RWPE2 (cell line): ENCODE measurements at regions not wholly inside any gene's neighbourhood (a gene's known extent, or its start where the extent isn't known, plus 50 kb on each side); places are given as distances from the start of the nearest gene placed in this dataset.

Experiments used
- ATAC-seq: fragments of 200-7000 bp; cut with Tn5 transposase; 3 replicates; pipeline ENCODE4 v1.9.1; 2021; ENCODE audit warnings: low read depth
- DNase-seq: peaks from one replicate; pipeline ENCODE4 v3.0.0-alpha.2; 2020; ENCODE audit warnings: low spot score
- H3K27ac ChIP-seq: fragments of 450-650 bp; 2 replicates; pipeline ENCODE4 v1.5.1; 2017; ENCODE audit warnings: mild to moderate bottlenecking; ENCODE audit not compliant: poor library complexity, severe bottlenecking
- H3K27me3 ChIP-seq: fragments of 250-450 bp; sonication (Bioruptor Pico); 2 replicates; pipeline ENCODE4 v1.5.1; 2021; ENCODE audit warnings: mild to moderate bottlenecking, moderate library complexity; ENCODE audit not compliant: insufficient read depth, poor library complexity, severe bottlenecking
- H3K36me3 ChIP-seq: fragments of 250-450 bp; sonication (Bioruptor Pico); 2 replicates; pipeline ENCODE4 v1.5.1; 2020; ENCODE audit warnings: low read depth, mild to moderate bottlenecking, moderate library complexity
- H3K4me1 ChIP-seq: fragments of 250-450 bp; sonication (Bioruptor Pico); 2 replicates; pipeline ENCODE4 v1.5.1; 2021; ENCODE audit warnings: mild to moderate bottlenecking, moderate library complexity; ENCODE audit not compliant: insufficient read depth, poor library complexity, severe bottlenecking
- H3K4me3 ChIP-seq: fragments of 250-450 bp; sonication (Bioruptor Pico); 2 replicates; pipeline ENCODE4 v1.5.1; 2021; ENCODE audit warnings: mild to moderate bottlenecking, moderate library complexity; ENCODE audit not compliant: severe bottlenecking
- H3K9me3 ChIP-seq: fragments of 250-450 bp; sonication (Bioruptor Pico); 2 replicates; pipeline ENCODE4 v1.5.1; 2021; ENCODE audit warnings: mild to moderate bottlenecking, moderate library complexity; ENCODE audit not compliant: severe bottlenecking
- CTCF ChIP-seq: fragments of 450-650 bp; IDR thresholded peaks from one replicate; pipeline ENCODE4 v1.5.1; 2017; ENCODE audit warnings: mild to moderate bottlenecking, moderate library complexity; ENCODE audit not compliant: poor library complexity, severe bottlenecking

DNA sequence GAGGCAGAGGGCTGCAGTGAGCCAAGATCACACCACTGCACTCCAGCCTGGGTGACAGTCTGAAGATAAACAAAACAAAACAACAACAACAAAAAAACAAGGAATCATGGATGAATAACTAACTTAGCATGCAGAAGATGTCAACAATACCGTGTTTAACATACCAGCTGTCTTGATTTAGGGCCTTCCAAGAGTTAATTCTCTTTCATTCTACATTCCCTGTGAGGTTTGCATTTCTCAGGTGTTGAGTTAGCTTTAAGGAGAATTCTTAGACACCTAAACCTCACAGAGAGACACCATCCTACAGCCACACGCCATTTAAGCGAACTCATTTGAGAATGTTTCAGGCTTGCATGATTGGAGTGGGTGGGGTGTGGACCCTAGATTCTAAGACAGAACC lies 363.1 kb upstream of the RUNX1 start:
- H3K36me3 ChIP-seq: no peaks in the 10 kb centered on the region
- H3K9me3 ChIP-seq: no peaks in the 10 kb centered on the region
- no peak overlapping the region for H3K27ac ChIP-seq
- no peaks in the 10 kb centered on the region for H3K4me1 ChIP-seq
- no peak overlapping the region for H3K4me3 ChIP-seq
- H3K27me3 ChIP-seq: no peaks in the 10 kb centered on the region
- DNase-seq: no peak
- ATAC-seq: no peak
- TF ChIP-seq CTCF: no peak

DNA sequence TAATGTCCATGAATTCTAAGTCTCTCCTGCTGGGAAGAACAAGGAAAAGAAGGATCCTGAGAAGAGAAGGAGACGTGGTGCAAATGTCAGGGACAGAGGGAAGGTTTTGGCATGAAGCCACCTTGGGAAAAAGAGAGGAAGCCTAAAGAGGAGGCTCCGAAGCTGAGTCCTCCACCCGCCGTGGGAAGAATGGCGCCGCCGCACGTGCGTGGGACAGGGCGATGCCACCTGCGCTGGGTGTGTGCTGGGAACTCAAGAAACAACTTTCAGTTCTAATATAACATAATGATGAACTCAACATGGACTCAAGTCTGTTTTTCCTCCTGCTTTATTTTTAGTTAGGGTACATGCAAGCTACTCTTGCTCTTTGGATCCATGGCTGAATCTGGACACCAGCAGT lies 362.3 kb upstream of the RUNX1 start:
- Histone ChIP-seq H3K4me1 (no peaks in the 10 kb centered on the region), H3K9me3 (no peaks in the 10 kb centered on the region), H3K4me3 (no peak overlapping the region), H3K27ac (no peak overlapping the region), H3K27me3 (no peaks in the 10 kb centered on the region), H3K36me3 (no peaks in the 10 kb centered on the region)
- TF ChIP-seq CTCF: no peak
- DNase-seq (no peak), ATAC-seq (no peak)

- DNase-seq (no peak), ATAC-seq (no peak)
- Histone ChIP-seq H3K4me1 (no peaks in the 10 kb centered on the region), H3K4me3 (no peak overlapping the region), H3K27me3 (no peaks in the 10 kb centered on the region), H3K9me3 (no peaks in the 10 kb centered on the region), H3K27ac (no peak overlapping the region), H3K36me3 (no peaks in the 10 kb centered on the region)
- no peak for TF ChIP-seq CTCF
Observed at GRCh38 chr21:35410656-35411055, 361.6 kb upstream of the RUNX1 start.

- TF ChIP-seq CTCF: no peak
- Histone ChIP-seq H3K36me3 (no peaks in the 10 kb centered on the region), H3K27me3 (no peaks in the 10 kb centered on the region), H3K27ac (no peak overlapping the region), H3K4me1 (no peaks in the 10 kb centered on the region), H3K9me3 (no peaks in the 10 kb centered on the region), H3K4me3 (no peak overlapping the region)
- ATAC-seq (no peak), DNase-seq (no peak)
Observed at GRCh38 chr21:35410123-35410522, 361.0 kb upstream of the RUNX1 start.

DNA sequence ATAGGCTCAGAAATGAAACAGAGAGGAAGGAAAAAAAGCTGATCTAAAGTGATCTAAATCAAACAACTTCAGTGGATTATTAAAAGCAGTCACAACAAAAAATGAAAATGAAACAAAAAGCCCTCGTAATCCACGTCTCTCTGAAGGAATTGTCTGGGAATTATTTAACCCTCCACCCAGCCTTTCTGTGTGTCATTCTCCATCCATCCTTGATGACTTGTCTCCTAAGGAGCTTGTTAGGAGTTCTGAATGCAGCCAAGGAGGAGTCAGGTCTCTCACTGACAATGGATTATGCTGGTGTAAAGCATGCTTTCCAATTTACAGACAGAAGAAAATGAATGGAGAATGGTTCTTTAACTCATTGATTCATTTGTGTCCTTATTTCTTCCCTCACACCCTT lies 359.3 kb upstream of the RUNX1 start:
- TF ChIP-seq CTCF: no peak
- Histone ChIP-seq H3K9me3 (no peaks in the 10 kb centered on the region), H3K4me1 (no peaks in the 10 kb centered on the region), H3K4me3 (no peak overlapping the region), H3K36me3 (no peaks in the 10 kb centered on the region), H3K27ac (no peak overlapping the region), H3K27me3 (no peaks in the 10 kb centered on the region)
- ATAC-seq: no peak
- no peak for DNase-seq
